HG02798 (cell line): ENCODE measurements at regions not wholly inside any gene's neighbourhood (a gene's known extent, or its start where the extent isn't known, plus 50 kb on each side); places are given as distances from the start of the nearest gene placed in this dataset.

ENCODE experiments used
- ATAC-seq: cut with Tn5 transposase; IDR thresholded peaks from one replicate; pipeline ENCODE4 v1.9.1; 2021; ENCODE audit warnings: mild to moderate bottlenecking; ENCODE audit not compliant: unreplicated experiment, poor library complexity

DNA sequence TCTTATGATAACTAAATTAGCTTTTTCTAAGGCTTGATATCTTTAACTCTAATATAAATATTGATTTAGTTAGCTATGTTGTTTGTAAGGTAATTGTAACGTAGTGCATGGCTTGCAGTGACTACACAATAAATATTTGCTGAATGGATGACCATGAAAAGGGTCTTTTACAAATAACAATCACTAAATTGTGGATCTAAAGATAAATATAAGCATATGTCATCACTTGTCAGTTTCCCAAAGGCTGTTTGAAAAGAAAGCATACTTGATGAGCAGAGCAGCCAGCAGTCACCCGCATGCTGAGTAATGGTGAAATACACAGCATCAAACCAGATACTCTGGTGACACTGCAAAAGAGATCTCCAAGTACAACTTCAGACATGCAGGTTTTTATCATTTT, 92.5 kb upstream of the FMN2 start:
- no peak for ATAC-seq

DNA sequence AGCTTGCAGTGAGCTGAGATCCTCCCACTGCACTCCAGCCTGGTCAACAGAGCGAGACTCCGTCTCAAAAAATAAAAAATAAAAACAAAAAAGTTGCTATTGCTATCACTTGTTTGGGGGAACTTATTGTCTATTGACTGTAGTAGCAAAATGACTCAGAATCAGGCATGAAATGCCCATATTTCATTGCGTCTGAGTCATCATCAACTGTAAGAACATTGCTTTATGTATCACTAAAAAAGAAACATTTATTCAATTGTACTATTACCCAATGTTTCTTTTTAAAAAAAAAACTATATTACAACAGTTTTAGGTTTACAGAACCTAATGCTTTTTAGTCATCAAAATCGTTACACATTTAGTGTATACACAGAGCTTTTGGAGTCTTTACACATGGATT, 91.0 kb upstream of the FMN2 start:
- no peak for ATAC-seq

DNA sequence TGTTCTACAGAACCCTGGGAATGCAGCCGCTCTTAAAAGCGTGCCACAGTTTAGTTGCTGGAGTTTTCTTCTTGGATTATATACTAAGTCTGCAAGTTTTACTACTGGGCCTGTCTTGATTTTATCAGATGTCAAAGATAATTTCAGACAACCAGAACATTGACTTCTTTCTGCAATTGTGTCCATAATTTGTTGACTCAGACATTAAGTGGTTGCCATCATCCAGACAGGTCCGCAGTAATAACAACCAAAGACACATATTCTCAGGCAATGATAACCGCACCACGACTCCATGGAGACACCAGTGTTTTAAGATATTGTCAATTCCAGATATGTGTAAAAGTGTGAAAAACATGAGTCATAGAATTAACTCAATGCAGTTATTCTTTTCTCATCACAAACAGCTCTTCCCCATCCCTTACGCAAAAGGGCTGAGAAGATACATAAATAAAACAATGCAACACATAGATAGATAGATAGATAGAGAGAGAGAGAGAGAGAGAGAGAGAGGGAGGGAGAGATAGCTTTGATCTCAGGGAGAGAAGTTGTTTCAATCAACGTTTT, 90.4 kb upstream of the FMN2 start:
- ATAC-seq, result no peak

DNA sequence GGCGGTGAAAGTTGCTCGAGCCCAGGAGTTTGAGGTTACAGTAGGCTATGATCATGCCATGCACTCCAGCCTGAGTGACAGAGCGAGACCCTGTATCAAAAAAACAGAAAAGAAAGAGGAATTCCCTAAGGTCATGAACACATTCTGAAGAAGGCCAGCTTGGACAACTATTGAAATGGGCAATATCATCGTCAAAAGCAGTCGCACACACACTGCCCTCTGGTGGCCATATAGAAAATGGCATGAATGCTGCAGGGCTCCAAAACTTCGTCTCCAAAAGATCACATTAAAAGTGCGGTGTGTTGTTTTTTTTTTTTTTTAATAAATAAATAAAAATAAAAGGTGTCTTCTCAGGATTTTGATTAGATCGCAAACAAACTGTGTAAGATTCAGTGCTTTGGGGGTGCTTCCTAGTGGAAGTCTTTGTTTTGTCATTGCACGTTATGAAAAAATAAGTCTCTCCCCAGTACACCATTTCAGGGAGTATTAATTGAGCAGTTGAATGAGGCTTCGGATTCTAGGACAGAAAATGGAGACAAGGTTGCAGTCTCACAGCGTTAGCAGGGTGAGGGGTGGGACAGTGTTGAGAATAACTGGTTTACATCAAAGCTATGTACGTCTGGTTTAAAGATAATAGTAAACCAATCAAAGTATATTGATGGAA, 87.5 kb upstream of the FMN2 start:
- no peak for ATAC-seq

DNA sequence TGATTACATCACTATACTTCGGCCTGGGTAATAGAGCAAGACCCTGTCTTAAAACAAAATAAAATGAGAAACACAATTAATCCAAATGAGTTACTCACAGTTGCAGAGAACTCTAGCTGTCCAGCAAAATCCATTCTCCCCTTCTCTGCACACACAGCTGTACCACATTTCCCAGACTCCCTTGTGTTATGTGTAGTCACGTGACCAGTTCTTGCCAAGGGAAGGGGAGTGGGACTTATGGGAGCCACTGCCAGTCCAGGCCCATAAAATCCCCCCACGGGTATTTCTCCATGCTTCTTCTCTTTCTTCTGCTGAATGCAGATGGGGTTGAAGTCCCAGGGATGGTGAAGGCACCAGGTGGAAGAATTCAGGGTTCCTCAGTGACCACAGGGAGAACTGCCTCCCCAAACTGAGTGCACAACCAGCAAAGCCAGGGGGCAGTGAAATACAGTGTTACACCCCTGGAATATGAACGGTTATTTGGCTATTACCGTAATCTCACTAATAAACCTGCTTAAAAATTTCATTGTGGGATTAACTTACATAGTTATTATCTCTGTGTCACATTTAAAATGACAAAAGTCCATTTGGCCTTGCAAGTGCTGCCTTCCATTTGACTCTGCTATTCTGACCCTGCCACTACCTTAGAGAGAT, 85.6 kb upstream of the FMN2 start:
- no peak for ATAC-seq

DNA sequence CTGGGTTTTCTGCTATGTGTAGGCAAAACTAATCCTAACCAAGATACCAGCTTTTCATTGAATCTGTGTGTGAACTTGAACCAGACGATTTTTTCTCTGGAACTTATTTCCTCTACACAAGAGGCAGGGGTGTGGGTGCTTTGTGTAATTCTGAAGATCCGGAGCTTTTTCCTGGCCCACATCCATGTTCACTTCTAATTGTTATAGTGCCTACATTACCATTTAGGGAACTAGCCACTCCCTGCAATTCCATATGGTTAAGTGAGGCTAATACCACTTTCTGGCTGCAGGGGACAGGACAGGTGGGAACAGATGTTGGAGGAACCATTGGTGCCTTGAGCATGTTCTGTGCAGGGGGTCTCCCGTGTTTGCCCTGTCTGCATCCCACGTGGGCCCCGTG, 83.4 kb upstream of the FMN2 start:
- no peak for ATAC-seq

DNA sequence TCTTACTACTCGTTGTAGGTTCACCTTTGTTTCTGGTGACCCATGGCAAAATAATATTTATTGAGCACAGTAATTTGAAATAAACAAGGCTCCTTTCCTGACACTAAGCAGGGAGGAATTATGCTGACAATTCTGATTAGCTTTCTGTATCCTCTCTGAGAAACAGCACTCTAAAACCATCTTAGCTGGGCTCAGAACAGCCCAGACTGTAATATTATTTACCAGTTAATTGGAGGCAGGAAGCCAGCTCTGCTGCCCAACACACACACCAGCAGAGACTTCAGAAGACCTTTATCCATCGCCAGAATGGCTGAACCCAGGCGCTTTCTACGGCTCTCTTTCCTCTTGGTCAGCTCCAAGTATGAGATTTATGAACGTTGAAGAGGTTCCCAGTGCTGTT, 77.6 kb upstream of the FMN2 start:
- no peak for ATAC-seq

DNA sequence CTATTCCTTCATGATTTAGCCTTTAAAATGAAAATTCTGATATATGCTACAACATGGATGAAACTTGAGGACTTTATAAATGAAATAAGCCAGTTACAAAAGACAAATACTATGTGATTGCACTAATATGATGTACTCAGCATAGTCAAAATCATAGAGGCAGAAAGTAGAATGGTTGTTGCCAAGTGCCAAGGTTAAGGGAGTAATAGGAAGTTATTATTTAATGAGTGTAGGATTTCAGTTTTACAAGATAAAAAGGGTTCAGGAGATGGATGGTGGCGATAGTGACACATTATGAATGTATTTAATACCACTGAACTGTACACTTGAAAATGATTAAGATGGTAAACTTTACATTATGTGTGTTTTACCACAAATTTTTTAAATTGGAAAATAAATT, 73.1 kb upstream of the FMN2 start:
- no peak for ATAC-seq

DNA sequence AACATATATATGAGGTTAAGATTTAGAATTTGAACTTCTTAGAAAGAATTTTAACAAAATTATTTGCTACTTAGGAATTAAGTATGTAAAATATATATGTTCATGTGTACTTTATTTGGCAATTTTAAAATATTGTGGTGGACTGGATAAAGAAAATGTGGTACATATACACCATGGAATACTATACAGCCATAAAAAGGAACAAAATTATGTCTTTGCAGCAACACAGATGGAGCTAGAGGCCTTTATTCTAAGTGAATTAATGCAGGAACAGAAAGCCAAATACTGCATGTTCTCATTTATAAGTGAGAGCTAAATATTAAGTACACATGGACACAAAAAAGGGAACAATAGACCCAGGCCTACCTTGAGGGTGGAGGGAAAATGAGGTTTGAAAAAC, 72.2 kb upstream of the FMN2 start:
- no peak for ATAC-seq

DNA sequence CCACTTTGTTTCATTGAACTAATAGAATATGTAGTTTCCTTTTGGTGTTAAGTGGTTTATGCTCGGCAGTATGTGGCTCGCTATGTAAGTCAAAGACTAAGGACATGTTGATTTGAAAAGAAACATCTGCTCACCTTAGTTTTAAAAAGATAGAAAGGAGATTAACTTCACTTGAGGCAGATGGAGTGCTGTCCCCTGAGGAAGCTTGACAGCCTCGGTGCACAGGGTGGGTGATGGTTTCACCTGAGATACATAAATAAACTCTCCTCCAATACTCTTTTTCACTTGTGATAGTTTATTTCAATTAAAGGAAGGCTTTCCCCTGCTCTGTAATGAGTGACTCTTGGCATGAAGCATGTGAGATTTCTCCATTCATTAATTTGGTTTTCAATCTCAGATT, 70.8 kb upstream of the FMN2 start:
- no peak for ATAC-seq

DNA sequence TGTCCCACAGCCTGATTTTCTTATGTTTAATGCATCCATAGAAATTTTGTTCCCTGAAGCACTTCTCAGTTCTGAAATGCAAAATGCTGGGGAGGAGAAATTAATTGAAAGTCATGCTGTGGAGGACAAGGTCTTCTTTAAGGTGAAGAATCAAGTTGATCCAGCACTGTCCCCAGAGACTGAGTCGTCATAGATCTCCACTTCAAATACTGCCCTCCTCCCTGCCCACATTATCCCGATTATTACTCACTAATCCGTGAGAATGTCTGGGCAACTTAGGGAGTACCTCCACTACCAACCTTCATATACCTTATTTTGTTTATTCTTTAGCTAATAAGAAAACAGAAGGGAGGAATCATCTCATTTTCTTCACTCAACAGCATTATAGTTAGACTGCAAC, 70.0 kb upstream of the FMN2 start:
- ATAC-seq, result no peak

DNA sequence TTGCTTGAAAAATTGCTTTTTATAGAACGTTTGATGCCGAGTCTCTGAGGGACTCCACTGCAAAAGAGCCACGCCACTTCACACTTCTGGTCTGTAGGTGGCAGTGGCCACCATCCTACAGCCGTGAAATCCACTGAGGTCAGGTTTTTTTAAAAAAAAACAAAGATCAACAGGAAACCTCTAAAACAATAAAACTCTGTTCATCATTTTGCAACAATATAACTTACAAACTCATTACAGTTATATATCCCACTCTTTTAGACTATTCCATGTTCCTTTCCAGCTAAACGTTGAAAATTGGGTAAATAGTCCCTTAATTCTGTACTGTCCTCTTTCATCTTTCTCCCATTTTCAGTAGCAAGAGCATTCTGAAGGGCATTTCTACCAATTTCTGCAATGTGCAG, 64.6 kb upstream of the FMN2 start:
- peak; percentile 88 for ATAC-seq

DNA sequence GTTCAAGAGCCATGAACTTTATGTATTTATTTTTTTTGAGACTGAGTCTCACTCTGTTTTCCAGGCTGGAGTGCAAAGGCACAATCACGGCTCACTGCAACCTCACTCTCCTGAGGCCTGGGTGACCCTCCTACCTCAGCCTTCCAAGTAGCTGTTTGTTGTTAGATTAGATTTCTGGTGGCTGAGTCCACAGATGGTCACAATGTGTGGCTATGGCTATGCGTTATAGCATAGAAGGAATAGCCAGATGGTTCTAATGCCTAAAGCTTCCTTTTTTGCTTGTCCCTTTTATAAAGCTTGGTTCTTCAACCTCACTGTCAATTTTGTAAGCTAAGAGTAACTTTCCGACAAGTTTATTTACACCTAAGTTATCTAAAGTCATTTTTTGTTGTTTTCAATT, 62.3 kb upstream of the FMN2 start:
- no peak for ATAC-seq

DNA sequence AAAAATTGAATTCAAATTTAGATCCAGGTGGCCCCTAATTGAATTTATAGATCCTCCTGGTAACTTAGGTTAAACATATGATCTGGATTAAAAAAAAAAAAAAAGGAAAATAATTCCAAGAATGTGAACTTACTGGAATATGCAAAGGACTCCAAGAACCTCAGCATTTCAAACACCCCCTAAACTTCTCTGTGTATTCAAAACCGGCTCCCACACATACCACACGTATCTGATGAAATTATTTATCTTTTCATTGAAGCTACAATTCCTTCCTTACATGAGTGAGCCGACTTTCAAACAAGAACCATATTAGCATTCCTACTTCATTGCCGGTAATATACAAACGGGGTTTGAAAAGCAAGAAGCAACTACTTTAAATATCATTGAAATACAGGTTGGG, 61.4 kb upstream of the FMN2 start:
- ATAC-seq, result no peak

DNA sequence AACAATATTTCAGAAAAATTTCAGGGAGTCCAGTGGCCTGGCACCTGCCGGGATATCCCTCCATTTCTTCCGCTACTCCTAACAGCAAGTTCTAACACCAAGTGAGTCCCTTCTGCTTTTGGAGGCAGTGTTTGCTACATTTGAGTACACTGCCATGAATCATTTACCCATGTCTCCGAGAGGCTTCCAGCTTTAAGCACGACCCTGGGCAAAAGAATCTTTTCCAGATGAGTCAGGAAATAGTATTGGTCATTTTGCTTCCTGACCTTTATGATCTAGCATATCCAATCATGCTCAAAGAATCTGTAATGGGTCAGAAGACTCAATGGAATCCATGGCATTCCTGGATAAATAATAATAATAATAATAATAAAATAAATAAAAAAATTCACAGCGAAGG, 60.7 kb upstream of the FMN2 start:
- no peak for ATAC-seq

DNA sequence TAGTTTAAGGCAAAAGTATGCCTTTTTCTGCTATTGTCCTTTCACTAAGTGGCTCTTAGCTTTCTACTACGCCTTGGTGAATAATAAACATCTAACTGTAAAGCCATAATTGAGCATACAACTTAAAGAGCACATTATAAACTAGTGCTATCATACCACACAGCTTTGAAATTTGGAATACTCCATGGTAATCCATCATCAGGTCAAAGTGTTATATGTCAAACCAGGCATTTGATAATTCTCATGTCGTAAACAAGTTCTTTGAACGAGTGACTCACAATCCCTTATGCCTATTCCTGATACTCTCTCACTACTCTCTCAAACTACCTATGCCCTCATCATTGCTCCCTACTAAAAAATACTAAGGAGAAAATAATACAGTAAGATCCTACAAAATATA, 60.3 kb upstream of the FMN2 start:
- no peak for ATAC-seq

DNA sequence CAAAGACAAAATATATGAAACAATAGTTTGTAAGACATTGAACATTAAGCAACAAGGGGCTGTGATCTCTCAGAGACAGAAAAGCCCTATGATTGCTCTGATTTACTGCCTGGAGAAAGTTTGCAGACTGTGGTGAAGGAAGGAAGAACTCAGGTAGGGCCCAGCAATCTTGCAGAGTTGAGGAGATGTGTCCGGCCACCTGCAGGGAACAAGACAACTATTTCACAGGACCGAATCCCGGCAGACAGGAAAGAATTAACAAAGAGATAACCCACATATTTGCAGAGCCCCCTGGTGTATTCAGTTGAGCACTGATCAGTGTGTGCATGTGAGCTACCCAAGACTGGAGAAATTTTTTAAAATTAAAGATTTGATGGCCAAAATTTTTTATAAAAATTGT, 58.3 kb upstream of the FMN2 start:
- no peak for ATAC-seq

DNA sequence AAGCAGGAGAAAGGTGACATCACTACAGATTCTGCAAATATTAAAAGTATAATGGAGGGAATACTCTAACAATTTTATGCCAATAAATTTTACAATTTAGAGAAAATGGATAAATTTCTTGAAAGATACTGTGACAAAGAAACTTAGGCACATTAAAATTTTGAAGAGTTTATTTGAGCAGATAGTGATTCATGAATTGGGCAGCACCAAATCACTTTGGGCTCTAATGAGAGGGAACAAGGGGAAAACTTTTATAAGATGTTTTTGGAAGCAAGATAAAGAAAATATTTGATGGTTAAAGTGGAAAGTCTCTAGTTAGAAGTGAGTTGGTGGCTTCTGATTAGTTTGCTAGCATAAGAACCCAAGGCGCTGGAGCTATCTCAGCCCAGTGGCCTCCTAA, 55.2 kb upstream of the FMN2 start:
- ATAC-seq, result no peak
